SK-N-SH (cell line): ENCODE measurements at regions not wholly inside any gene's neighbourhood (a gene's known extent, or its start where the extent isn't known, plus 50 kb on each side); places are given as distances from the start of the nearest gene placed in this dataset.

ENCODE experiments used
- CTCF ChIA-PET: fragments of 300-600, 350-600 bp; formaldehyde crosslinking; extraction: SDS; loops from one replicate; lab custom pipeline; 2021; lab: Yijun Ruan, JAX
- POLR2A ChIA-PET: fragments of 350-600 bp; sonication (Branson Sonifier 250); formaldehyde crosslinking; extraction: SDS; loops from one replicate; lab custom pipeline; 2020; ENCODE audit warnings: antibody characterized with exemption, inconsistent platforms; lab: Yijun Ruan, JAX
- DNase-seq: peaks from one replicate; pipeline ENCODE4 v3.0.0; 2012
- H2AFZ ChIP-seq: fragments of 200-600 bp; sonication (generic); 2 replicates; pipeline ENCODE4 v1.8.1; 2016; ENCODE audit warnings: antibody characterized with exemption, mild to moderate bottlenecking, low read depth
- H3F3A ChIP-seq: fragments of 200-600 bp; sonication (generic); replicated peaks from 2 replicates; pipeline ENCODE3; 2016; ENCODE audit warnings: antibody characterized with exemption, mild to moderate bottlenecking; ENCODE audit not compliant: insufficient read depth
- H3K27ac ChIP-seq, 2 experiments: fragments of 200-500 bp in 1 of 2; fragments of 200-600 bp in 1 of 2; sonication (Bioruptor generic) in 1 of 2; sonication (generic), shearing (Covaris generic) in 1 of 2; 2 replicates each; pipeline versions ENCODE4 v1.5.1 to v1.6.1; 2014 to 2016; ENCODE audit warnings: low read depth in 2 of 2, inconsistent platforms in 1 of 2, low read length in 1 of 2, mild to moderate bottlenecking in 1 of 2, mixed read lengths in 1 of 2
- H3K27me3 ChIP-seq: fragments of 200-600 bp; sonication (generic), shearing (Covaris generic); 2 replicates; pipeline ENCODE4 v1.6.1; 2016; ENCODE audit warnings: mixed run types; ENCODE audit not compliant: insufficient read depth
- H3K36me3 ChIP-seq, 2 experiments: fragments of 200-500 bp in 1 of 2; fragments of 200-600 bp in 1 of 2; sonication (Bioruptor generic) in 1 of 2; sonication (generic) in 1 of 2; replicated peaks in 1 of 2; 2 replicates each; pipeline versions ENCODE3 to v1.5.1; 2014 to 2016; ENCODE audit warnings: low read length in 1 of 2, mild to moderate bottlenecking in 1 of 2; ENCODE audit not compliant: insufficient read depth in 2 of 2, control insufficient read depth in 1 of 2
- H3K4me1 ChIP-seq, 2 experiments: fragments of 200-500 bp in 1 of 2; fragments of 200-600 bp in 1 of 2; sonication (Bioruptor generic) in 1 of 2; sonication (generic), shearing (Covaris generic) in 1 of 2; 2 replicates each; pipeline versions ENCODE4 v1.5.1 to v1.6.1; 2014 to 2016; ENCODE audit warnings: low read depth in 1 of 2, low read length in 1 of 2, mixed run types in 1 of 2; ENCODE audit not compliant: insufficient read depth in 2 of 2, control insufficient read depth in 1 of 2
- H3K4me2 ChIP-seq: fragments of 200-600 bp; sonication (generic), shearing (Covaris generic); 2 replicates; pipeline ENCODE4 v1.6.1; 2017; ENCODE audit warnings: mixed run types
- H3K4me3 ChIP-seq, 2 experiments: fragments of 200-500 bp in 1 of 2; fragments of 200-600 bp in 1 of 2; sonication (Bioruptor generic) in 1 of 2; sonication (generic), shearing (Covaris generic) in 1 of 2; 2 replicates each; pipeline versions ENCODE4 v1.5.1 to v1.8.1; 2014 to 2016; ENCODE audit warnings: low read depth in 2 of 2, inconsistent platforms in 1 of 2, low read length in 1 of 2, mild to moderate bottlenecking in 1 of 2, mixed read lengths in 1 of 2, moderate library complexity in 1 of 2
- H3K79me2 ChIP-seq: fragments of 200-600 bp; sonication (generic); 2 replicates; pipeline ENCODE4 v1.8.1; 2017; ENCODE audit warnings: mild to moderate bottlenecking; ENCODE audit not compliant: insufficient read depth
- H3K9ac ChIP-seq: fragments of 200-600 bp; sonication (generic); 2 replicates; pipeline ENCODE4 v1.6.1; 2017; ENCODE audit warnings: mixed run types
- H3K9me2 ChIP-seq: fragments of 200-600 bp; sonication (generic); 2 replicates; pipeline ENCODE4 v1.6.1; 2017; ENCODE audit warnings: mixed run types
- H3K9me3 ChIP-seq: fragments of 200-600 bp; sonication (generic); 2 replicates; pipeline ENCODE4 v1.6.1; 2017; ENCODE audit warnings: mixed run types, mild to moderate bottlenecking, moderate library complexity
- H4K20me1 ChIP-seq: fragments of 200-600 bp; sonication (generic); 2 replicates; pipeline ENCODE4 v1.6.1; 2017; ENCODE audit warnings: mild to moderate bottlenecking, mixed run types; ENCODE audit not compliant: insufficient read depth
- FOSL2 ChIP-seq: IDR thresholded peaks from 2 replicates; pipeline ENCODE4 v1.4.0; 2012; ENCODE audit warnings: low read depth, mild to moderate bottlenecking, moderate library complexity, borderline replicate concordance
- FOXM1 ChIP-seq: IDR thresholded peaks from 2 replicates; pipeline ENCODE4 v1.4.0; 2012; ENCODE audit warnings: low read depth, mild to moderate bottlenecking
- IRF3 ChIP-seq: fragments of 150-350 bp; IDR thresholded peaks from 2 replicates; pipeline ENCODE4 v1.6.1; 2016; ENCODE audit warnings: mild to moderate bottlenecking, low read depth, low read length
- JUND ChIP-seq: IDR thresholded peaks from 2 replicates; pipeline ENCODE4 v1.4.0; 2012
- PBX3 ChIP-seq: IDR thresholded peaks from 2 replicates; pipeline ENCODE4; 2012
- POLR2AphosphoS5 ChIP-seq: IDR thresholded peaks from 2 replicates; pipeline ENCODE4 v1.6.1; 2012; ENCODE audit warnings: low read depth, low read length
- RFX5 ChIP-seq: IDR thresholded peaks from 2 replicates; pipeline ENCODE4 v1.6.1; 2012; ENCODE audit warnings: mild to moderate bottlenecking, improper control_type of control experiment, low read length
- RXRA ChIP-seq: IDR thresholded peaks from 2 replicates; pipeline ENCODE4 v1.4.0; 2012; ENCODE audit warnings: low read depth, mild to moderate bottlenecking, borderline replicate concordance
- TCF12 ChIP-seq: IDR thresholded peaks from 2 replicates; pipeline ENCODE4 v1.4.0; 2012
- YY1 ChIP-seq: IDR thresholded peaks from 2 replicates; pipeline ENCODE4 v1.4.0; 2012; ENCODE audit warnings: low read depth, mild to moderate bottlenecking
- ZBTB33 ChIP-seq: IDR thresholded peaks from 2 replicates; pipeline ENCODE4 v1.4.0; 2012; ENCODE audit warnings: low read depth, borderline replicate concordance
- WGBS: methylation state at CpG from one replicate; pipeline ENCODE4 v1.1.6; 2017; ENCODE audit warnings: low lambda C conversion rate; 5-methylcytosine and 5-hydroxymethylcytosine counted together

GRCh38 chr5:126017096-126017495 lies 406.1 kb upstream of the GRAMD2B start (continued):
- TF ChIP-seq PBX3 (no peak), RFX5 (no peak), TCF12 (no peak), FOSL2 (no peak)
- TF ChIP-seq, all 33 proteins: peak for 0

GRCh38 chr5:126020770-126021169 lies 402.4 kb upstream of the GRAMD2B start:
- Histone ChIP-seq H3K27me3 (no peaks in the 10 kb centered on the region), H3K27ac (no peak overlapping the region), H2AFZ (no peak overlapping the region), H3K4me3 (no peak overlapping the region)
- POLR2A ChIA-PET = no interaction called here
- TF ChIP-seq JUND (no peak), IRF3 (no peak), FOXM1 (no peak)
- TF ChIP-seq, all 33 proteins: peak for 0
- 72% methylated on average over 5 of the region's 5 CpGs for WGBS
- Histone ChIP-seq H3K36me3 (no peaks in the 10 kb centered on the region), H3K9me3 (no peaks in the 10 kb centered on the region), H3K4me2 (no peak overlapping the region), H3K9me2 (no peaks in the 10 kb centered on the region), H3K9ac (no peak overlapping the region), H4K20me1 (no peaks in the 10 kb centered on the region), H3K4me1 (peaks cover 0 to 3% of the 10 kb centered on the region in 2 experiments; a peak in 2 of 4 replicates), H3K79me2 (no peaks in the 10 kb centered on the region), H3F3A (no peaks in the 10 kb centered on the region)
- DNase-seq = no peak
- CTCF ChIA-PET = interaction anchor here (0.6 kb wide), 1 partner anchor 681 kb away, joined by 3 read pairs; no protein-coding TSS in a partner anchor

- TF ChIP-seq RXRA (no peak), FOXM1 (no peak), YY1 (no peak), POLR2AphosphoS5 (no peak), ZBTB33 (no peak)
- H3K9me3 ChIP-seq = no peaks in the 10 kb centered on the region
- H3K79me2 ChIP-seq = no peaks in the 10 kb centered on the region
- no peaks in the 10 kb centered on the region for H3K9me2 ChIP-seq
- H3K4me1 ChIP-seq = no peaks in the 10 kb centered on the region; a peak in 1 of 4 replicates
- POLR2A ChIA-PET = no interaction called here
- no peaks in the 10 kb centered on the region for H4K20me1 ChIP-seq
- H3F3A ChIP-seq = no peaks in the 10 kb centered on the region
- 44% methylated on average over 2 of the region's 2 CpGs for WGBS
- CTCF ChIA-PET = no interaction called here
- no peak overlapping the region for H3K4me2 ChIP-seq
- no peak overlapping the region for H3K9ac ChIP-seq
- no peak for DNase-seq
- H3K27ac ChIP-seq = no peak overlapping the region
- H3K4me3 ChIP-seq = no peak overlapping the region
- no peaks in the 10 kb centered on the region for H3K27me3 ChIP-seq
- no peak overlapping the region for H2AFZ ChIP-seq
- H3K36me3 ChIP-seq = no peaks in the 10 kb centered on the region
Observed at GRCh38 chr5:126023994-126024441, 399.2 kb upstream of the GRAMD2B start.
